ENCODE measurements at regions not wholly inside any gene's neighbourhood (a gene's known extent, or its start where the extent isn't known, plus 50 kb on each side); places are given as distances from the start of the nearest gene placed in this dataset.

GRCh38 chr2:18787726-18788125 lies 198.4 kb upstream of the NT5C1B start:
- no peak for TF ChIP-seq EP300 (IDR thresholded peaks at IDR 0.05)
- TF ChIP-seq, protein P1, sequence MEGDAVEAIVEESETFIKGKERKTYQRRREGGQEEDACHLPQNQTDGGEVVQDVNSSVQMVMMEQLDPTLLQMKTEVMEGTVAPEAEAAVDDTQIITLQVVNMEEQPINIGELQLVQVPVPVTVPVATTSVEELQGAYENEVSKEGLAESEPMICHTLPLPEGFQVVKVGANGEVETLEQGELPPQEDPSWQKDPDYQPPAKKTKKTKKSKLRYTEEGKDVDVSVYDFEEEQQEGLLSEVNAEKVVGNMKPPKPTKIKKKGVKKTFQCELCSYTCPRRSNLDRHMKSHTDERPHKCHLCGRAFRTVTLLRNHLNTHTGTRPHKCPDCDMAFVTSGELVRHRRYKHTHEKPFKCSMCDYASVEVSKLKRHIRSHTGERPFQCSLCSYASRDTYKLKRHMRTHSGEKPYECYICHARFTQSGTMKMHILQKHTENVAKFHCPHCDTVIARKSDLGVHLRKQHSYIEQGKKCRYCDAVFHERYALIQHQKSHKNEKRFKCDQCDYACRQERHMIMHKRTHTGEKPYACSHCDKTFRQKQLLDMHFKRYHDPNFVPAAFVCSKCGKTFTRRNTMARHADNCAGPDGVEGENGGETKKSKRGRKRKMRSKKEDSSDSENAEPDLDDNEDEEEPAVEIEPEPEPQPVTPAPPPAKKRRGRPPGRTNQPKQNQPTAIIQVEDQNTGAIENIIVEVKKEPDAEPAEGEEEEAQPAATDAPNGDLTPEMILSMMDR (IDR thresholded peaks at IDR 0.05), result no peak
- TF ChIP-seq POLR2A (IDR thresholded peaks at IDR 0.05), result no peak

Measured in ovary (tissue), 3 donors.